HG02885 (cell line): ENCODE measurements at regions not wholly inside any gene's neighbourhood (a gene's known extent, or its start where the extent isn't known, plus 50 kb on each side); places are given as distances from the start of the nearest gene placed in this dataset.

Source experiments
- ATAC-seq: cut with Tn5 transposase; IDR thresholded peaks from one replicate; pipeline ENCODE4 v1.9.1; 2021; ENCODE audit warnings: mild to moderate bottlenecking; ENCODE audit not compliant: unreplicated experiment, poor library complexity

- ATAC-seq, result no peak
Observed at GRCh38 chr10:120982507-120982906, 131.3 kb downstream of the WDR11 start.

GRCh38 chr10:120983721-120984120 lies 132.6 kb downstream of the WDR11 start:
- no peak for ATAC-seq

- no peak for ATAC-seq
Observed at GRCh38 chr10:120984221-120984620, 133.1 kb downstream of the WDR11 start.

- no peak for ATAC-seq
Observed at GRCh38 chr10:120987359-120987758, 136.2 kb downstream of the WDR11 start.

GRCh38 chr10:120988751-120989150 lies 137.6 kb downstream of the WDR11 start:
- no peak for ATAC-seq

GRCh38 chr10:120989279-120989678 lies 138.1 kb downstream of the WDR11 start:
- ATAC-seq, result no peak

- ATAC-seq, result no peak
Observed at GRCh38 chr10:120989996-120990598, 138.9 kb downstream of the WDR11 start.

GRCh38 chr10:120990831-120991230 lies 139.7 kb downstream of the WDR11 start:
- no peak for ATAC-seq

GRCh38 chr10:120993089-120993488 lies 141.9 kb downstream of the WDR11 start:
- ATAC-seq, result no peak

- no peak for ATAC-seq
Observed at GRCh38 chr10:120995768-120996167, 144.6 kb downstream of the WDR11 start.

- no peak for ATAC-seq
Observed at GRCh38 chr10:120996456-120997034, 145.4 kb downstream of the WDR11 start.

- ATAC-seq, result no peak
Observed at GRCh38 chr10:120997313-120997712, 146.2 kb downstream of the WDR11 start.

GRCh38 chr10:120997756-120998155 lies 146.6 kb downstream of the WDR11 start:
- ATAC-seq, result no peak

GRCh38 chr10:120998251-120998650 lies 147.1 kb downstream of the WDR11 start:
- ATAC-seq, result no peak

- ATAC-seq, result no peak
Observed at GRCh38 chr10:120998782-120999285, 147.7 kb downstream of the WDR11 start.

- no peak for ATAC-seq
Observed at GRCh38 chr10:120999868-121000267, 148.7 kb downstream of the WDR11 start.

- no peak for ATAC-seq
Observed at GRCh38 chr10:121002586-121003205, 151.5 kb downstream of the WDR11 start.

- ATAC-seq, result no peak
Observed at GRCh38 chr10:121005948-121006587, 154.9 kb downstream of the WDR11 start.

- ATAC-seq, result no peak
Observed at GRCh38 chr10:121007264-121007663, 156.1 kb downstream of the WDR11 start.

GRCh38 chr10:121015916-121016315 lies 164.8 kb downstream of the WDR11 start:
- no peak for ATAC-seq

GRCh38 chr10:121024905-121025584 lies 173.9 kb downstream of the WDR11 start:
- no peak for ATAC-seq
